ENCODE measurements at regions not wholly inside any gene's neighbourhood (a gene's known extent, or its start where the extent isn't known, plus 50 kb on each side); places are given as distances from the start of the nearest gene placed in this dataset.

DNA sequence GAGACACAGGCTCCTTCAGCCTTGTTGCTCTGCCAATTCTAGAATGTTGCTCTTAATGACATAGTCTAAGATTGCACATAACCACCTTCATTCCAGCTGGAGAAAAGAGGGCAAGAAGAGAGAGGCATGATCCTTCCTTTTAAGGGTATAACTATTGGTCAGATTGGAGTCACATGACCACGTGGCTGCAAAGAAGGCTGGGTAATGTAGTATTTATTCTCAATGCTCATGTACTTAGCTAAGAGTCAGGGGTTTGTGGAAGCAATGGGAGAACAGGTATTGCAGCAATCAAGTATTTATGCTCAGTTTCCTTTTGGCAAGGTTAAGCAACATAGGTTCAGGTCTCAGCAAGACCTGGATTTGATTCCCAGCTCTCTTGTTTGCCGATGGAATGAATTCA lies 298.8 kb upstream of the TBX3 start:
- Mint-ChIP-seq H3K4me3 (no peak overlapping the region), H3K27ac (no peak overlapping the region), H3K36me3 (ENCODE audit: low read depth) (no peaks in the 10 kb centered on the region), H3K4me1 (no peaks in the 10 kb centered on the region), H3K27me3 (ENCODE audit: low read depth, poor library complexity) (peaks cover 28% of the 10 kb centered on the region), H3K9me3 (peaks cover 10% of the 10 kb centered on the region)
- TF ChIP-seq, protein P1, sequence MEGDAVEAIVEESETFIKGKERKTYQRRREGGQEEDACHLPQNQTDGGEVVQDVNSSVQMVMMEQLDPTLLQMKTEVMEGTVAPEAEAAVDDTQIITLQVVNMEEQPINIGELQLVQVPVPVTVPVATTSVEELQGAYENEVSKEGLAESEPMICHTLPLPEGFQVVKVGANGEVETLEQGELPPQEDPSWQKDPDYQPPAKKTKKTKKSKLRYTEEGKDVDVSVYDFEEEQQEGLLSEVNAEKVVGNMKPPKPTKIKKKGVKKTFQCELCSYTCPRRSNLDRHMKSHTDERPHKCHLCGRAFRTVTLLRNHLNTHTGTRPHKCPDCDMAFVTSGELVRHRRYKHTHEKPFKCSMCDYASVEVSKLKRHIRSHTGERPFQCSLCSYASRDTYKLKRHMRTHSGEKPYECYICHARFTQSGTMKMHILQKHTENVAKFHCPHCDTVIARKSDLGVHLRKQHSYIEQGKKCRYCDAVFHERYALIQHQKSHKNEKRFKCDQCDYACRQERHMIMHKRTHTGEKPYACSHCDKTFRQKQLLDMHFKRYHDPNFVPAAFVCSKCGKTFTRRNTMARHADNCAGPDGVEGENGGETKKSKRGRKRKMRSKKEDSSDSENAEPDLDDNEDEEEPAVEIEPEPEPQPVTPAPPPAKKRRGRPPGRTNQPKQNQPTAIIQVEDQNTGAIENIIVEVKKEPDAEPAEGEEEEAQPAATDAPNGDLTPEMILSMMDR (IDR thresholded peaks at IDR 0.05) = no peak
- DNase-seq = no peak

DNA sequence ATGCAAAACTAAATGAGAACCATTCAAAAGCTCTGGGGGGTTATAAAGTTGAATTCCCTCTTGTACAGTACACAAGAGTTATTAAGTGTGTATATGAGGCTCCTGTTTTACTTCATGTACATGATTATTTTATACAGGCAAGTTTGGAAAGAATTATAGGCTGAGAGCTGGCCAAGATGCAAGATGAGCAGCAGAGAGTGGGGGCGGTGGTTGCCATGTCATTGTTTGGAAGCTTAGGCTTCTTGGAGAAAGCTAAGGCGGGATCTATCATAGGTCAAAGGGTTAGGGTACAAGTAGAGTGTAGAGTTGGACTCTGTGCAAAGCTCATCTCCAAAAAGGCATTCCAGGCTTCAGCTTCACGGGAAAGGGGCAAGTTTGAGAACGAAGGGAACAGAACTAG lies 297.1 kb upstream of the TBX3 start:
- no peak overlapping the region for H3K4me3 Mint-ChIP-seq

DNA sequence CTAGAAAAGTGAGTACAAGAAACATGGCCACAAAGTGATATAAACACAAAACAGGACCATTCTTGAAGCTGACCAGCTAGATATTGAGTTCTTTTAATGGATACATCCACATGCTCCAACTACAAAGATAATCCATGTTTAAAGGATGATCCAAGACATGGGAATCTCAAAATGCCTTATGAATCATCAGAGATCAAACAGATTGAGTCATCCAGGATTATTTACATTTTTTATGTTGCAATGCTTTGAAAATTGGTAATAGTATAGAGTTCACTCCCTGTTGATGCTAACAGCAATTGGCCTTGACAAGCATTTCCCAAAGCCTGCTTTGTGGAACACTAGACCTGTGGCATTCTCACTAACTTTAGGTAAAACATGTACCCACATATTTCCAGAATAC lies 293.0 kb upstream of the TBX3 start:
- TF ChIP-seq, protein P1 (IDR thresholded peaks at IDR 0.05) = no peak
- no peaks in the 10 kb centered on the region for H3K36me3 Mint-ChIP-seq (ENCODE audit: low read depth)
- no peak for DNase-seq
- H3K9me3 Mint-ChIP-seq = no peaks in the 10 kb centered on the region
- H3K4me3 Mint-ChIP-seq = no peak overlapping the region
- no peak overlapping the region for H3K27ac Mint-ChIP-seq
- no peaks in the 10 kb centered on the region for H3K4me1 Mint-ChIP-seq
- H3K27me3 Mint-ChIP-seq (ENCODE audit: low read depth, poor library complexity) = peaks cover 5% of the 10 kb centered on the region

More for the DNA sequence above, 297.1 kb upstream of the TBX3 start:
- no peak overlapping the region for H3K27ac Mint-ChIP-seq
- peaks cover 5% of the 10 kb centered on the region for H3K9me3 Mint-ChIP-seq
- peaks cover 17% of the 10 kb centered on the region for H3K27me3 Mint-ChIP-seq (ENCODE audit: low read depth, poor library complexity)
- H3K4me1 Mint-ChIP-seq = no peaks in the 10 kb centered on the region
- TF ChIP-seq, protein P1 (IDR thresholded peaks at IDR 0.05) = no peak
- no peak for DNase-seq
- no peaks in the 10 kb centered on the region for H3K36me3 Mint-ChIP-seq (ENCODE audit: low read depth)

DNA sequence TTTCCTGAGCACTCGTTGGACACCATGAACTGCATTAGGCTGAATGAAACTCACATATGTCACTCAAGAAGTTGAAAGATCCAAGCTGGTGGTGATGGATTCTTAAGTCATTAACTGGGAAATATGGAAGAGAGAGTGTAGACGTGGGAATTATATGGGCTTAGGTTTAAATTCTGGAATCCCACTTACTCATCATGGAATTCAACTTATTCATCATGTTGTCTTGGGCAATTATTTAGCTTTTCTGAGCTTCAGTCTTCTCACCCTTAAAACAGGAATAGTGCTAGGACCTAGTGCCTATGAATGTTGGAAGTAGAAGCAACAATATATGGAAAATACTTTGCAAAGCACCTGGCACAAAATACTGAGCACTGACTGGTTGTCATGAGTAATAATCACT lies 292.4 kb upstream of the TBX3 start:
- no peak overlapping the region for H3K4me3 Mint-ChIP-seq
- H3K9me3 Mint-ChIP-seq = no peaks in the 10 kb centered on the region
- H3K4me1 Mint-ChIP-seq = no peaks in the 10 kb centered on the region
- peaks cover 5% of the 10 kb centered on the region for H3K27me3 Mint-ChIP-seq (ENCODE audit: low read depth, poor library complexity)
- TF ChIP-seq, protein P1 (IDR thresholded peaks at IDR 0.05) = no peak
- DNase-seq = no peak
- H3K36me3 Mint-ChIP-seq (ENCODE audit: low read depth) = no peaks in the 10 kb centered on the region
- no peak overlapping the region for H3K27ac Mint-ChIP-seq

DNA sequence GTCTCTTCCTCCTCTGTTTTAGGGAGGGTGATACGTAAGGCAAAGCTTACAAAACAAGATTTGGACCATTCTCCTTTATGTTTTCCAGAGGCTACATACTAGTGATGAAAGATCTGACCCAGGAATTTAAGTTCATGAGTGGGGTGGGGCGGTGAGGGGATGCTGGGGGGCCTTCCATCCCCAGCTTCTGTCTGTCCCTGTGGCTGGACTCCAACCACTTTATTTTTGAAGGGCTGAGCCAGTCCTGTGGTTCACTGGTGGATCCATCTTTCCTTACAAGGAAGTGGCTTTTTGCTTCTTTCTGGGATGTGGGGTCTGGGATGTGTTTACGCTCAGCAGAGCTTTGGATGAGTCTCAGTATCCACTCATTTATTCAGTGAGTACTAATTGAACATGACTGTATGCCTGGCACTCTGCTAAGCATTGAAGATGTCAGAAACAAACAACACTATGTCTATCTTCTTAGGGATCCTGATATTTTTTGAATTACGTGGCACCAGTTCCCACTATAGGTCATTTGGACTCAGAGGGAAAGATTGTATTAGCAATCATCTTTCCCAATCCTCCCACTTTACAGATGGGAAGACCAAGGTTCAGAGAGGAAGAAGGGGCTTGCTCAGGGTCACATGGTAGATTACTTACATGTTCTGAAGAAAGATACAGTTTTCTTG lies 291.8 kb upstream of the TBX3 start:
- DNase-seq = no peak
- Mint-ChIP-seq H3K9me3 (no peaks in the 10 kb centered on the region), H3K4me1 (no peaks in the 10 kb centered on the region), H3K27me3 (ENCODE audit: low read depth, poor library complexity) (peaks cover 5% of the 10 kb centered on the region), H3K4me3 (no peak overlapping the region), H3K36me3 (ENCODE audit: low read depth) (no peaks in the 10 kb centered on the region), H3K27ac (no peak overlapping the region)
- TF ChIP-seq, protein P1 (IDR thresholded peaks at IDR 0.05) = no peak

Data from nephron progenitor cell (in vitro differentiated cells).